Hepatocyte (in vitro differentiated cells): ENCODE measurements at regions not wholly inside any gene's neighbourhood (a gene's known extent, or its start where the extent isn't known, plus 50 kb on each side); places are given as distances from the start of the nearest gene placed in this dataset.

Experiments
- DNase-seq: peaks from one replicate; pipeline ENCODE4 v3.0.0-alpha.2; 2016; ENCODE audit warnings: low spot score
- H2AFZ ChIP-seq: fragments of 200-600 bp; sonication (generic); 2 replicates; pipeline ENCODE4 v1.6.0; 2016; ENCODE audit warnings: antibody characterized with exemption, mild to moderate bottlenecking
- H3K27ac ChIP-seq: fragments of 200-600 bp; sonication (generic); 2 replicates; pipeline ENCODE4 v1.5.1; 2016; ENCODE audit warnings: mild to moderate bottlenecking
- H3K27me3 ChIP-seq: fragments of 200-600 bp; sonication (generic); 2 replicates; pipeline ENCODE4 v1.6.1; 2016
- H3K36me3 ChIP-seq: fragments of 200-600 bp; sonication (generic); replicated peaks from 2 replicates; pipeline ENCODE4 v1.5.1; 2016; ENCODE audit warnings: low read depth; ENCODE audit not compliant: insufficient read depth
- H3K4me1 ChIP-seq: fragments of 200-600 bp; sonication (generic); 2 replicates; pipeline ENCODE4 v1.5.1; 2016; ENCODE audit warnings: mild to moderate bottlenecking, moderate library complexity; ENCODE audit not compliant: insufficient read depth
- H3K4me2 ChIP-seq: fragments of 200-600 bp; sonication (generic); 2 replicates; pipeline ENCODE4 v1.6.0; 2016
- H3K4me3 ChIP-seq: fragments of 200-600 bp; sonication (generic); 2 replicates; pipeline ENCODE4 v1.5.1; 2016; ENCODE audit warnings: mild to moderate bottlenecking
- H3K79me2 ChIP-seq: fragments of 200-600 bp; sonication (generic); 2 replicates; pipeline ENCODE4 v1.6.0; 2017; ENCODE audit warnings: mild to moderate bottlenecking
- H3K9me2 ChIP-seq: fragments of 200-600 bp; sonication (generic); replicated peaks from 2 replicates; pipeline ENCODE4 v1.6.0; 2017; ENCODE audit warnings: mild to moderate bottlenecking; ENCODE audit not compliant: insufficient read depth
- H3K9me3 ChIP-seq: fragments of 200-600 bp; sonication (generic); 2 replicates; pipeline ENCODE4 v1.5.1; 2016; ENCODE audit warnings: low read depth, mild to moderate bottlenecking
- H4K20me1 ChIP-seq: fragments of 200-600 bp; sonication (generic); 2 replicates; pipeline ENCODE4 v1.6.0; 2016; ENCODE audit warnings: mild to moderate bottlenecking; ENCODE audit not compliant: insufficient read depth, poor library complexity, severe bottlenecking
- CTCF ChIP-seq: fragments of 200-600 bp; sonication (generic); IDR thresholded peaks from 2 replicates; pipeline ENCODE4 v1.5.1; 2016; ENCODE audit warnings: antibody characterized with exemption, mild to moderate bottlenecking; ENCODE audit not compliant: poor library complexity
- EZH2 ChIP-seq: fragments of 200-600 bp; sonication (generic); IDR thresholded peaks from 2 replicates; pipeline ENCODE4 v1.6.1; 2016; ENCODE audit warnings: antibody characterized with exemption, mild to moderate bottlenecking, borderline replicate concordance
- EZH2phosphoT487 ChIP-seq: fragments of 200-600 bp; sonication (generic); IDR thresholded peaks from one replicate; pipeline ENCODE4 v1.6.1; 2018; ENCODE audit warnings: antibody characterized with exemption, mild to moderate bottlenecking, low read depth, moderate library complexity; ENCODE audit not compliant: unreplicated experiment, severe bottlenecking
- WGBS: methylation state at CpG from one replicate; pipeline ENCODE4 v1.1.6; 2016; ENCODE audit warnings: low lambda C conversion rate; ENCODE audit errors: missing lambda C conversion rate; 5-methylcytosine and 5-hydroxymethylcytosine counted together

- Histone ChIP-seq H3K4me2 (no peak overlapping the region), H3K4me1 (no peaks in the 10 kb centered on the region), H3K27ac (no peak overlapping the region), H3K4me3 (no peak overlapping the region), H3K79me2 (no peaks in the 10 kb centered on the region), H4K20me1 (no peaks in the 10 kb centered on the region), H3K27me3 (no peaks in the 10 kb centered on the region), H3K36me3 (no peaks in the 10 kb centered on the region), H2AFZ (no peak overlapping the region), H3K9me3 (no peaks in the 10 kb centered on the region), H3K9me2 (no peaks in the 10 kb centered on the region)
- DNase-seq = no peak
- no peak for TF ChIP-seq CTCF
- TF ChIP-seq EZH2phosphoT487 = no peak
- TF ChIP-seq EZH2 = no peak
- WGBS = 45% methylated on average over 2 of the region's 2 CpGs
Measured at GRCh38 chr1:5250336-5250735, 595.9 kb downstream of the AJAP1 start.

- H3K27ac ChIP-seq = no peak overlapping the region
- H4K20me1 ChIP-seq = no peaks in the 10 kb centered on the region
- H2AFZ ChIP-seq = no peak overlapping the region
- no peak for DNase-seq
- H3K36me3 ChIP-seq = no peaks in the 10 kb centered on the region
- TF ChIP-seq CTCF = no peak
- TF ChIP-seq EZH2 = no peak
- TF ChIP-seq EZH2phosphoT487 = no peak
- WGBS = 75% methylated on average over 5 of the region's 5 CpGs
- H3K9me3 ChIP-seq = no peaks in the 10 kb centered on the region
- H3K79me2 ChIP-seq = no peaks in the 10 kb centered on the region
- no peaks in the 10 kb centered on the region for H3K4me1 ChIP-seq
- H3K27me3 ChIP-seq = no peaks in the 10 kb centered on the region
- no peak overlapping the region for H3K4me3 ChIP-seq
- H3K9me2 ChIP-seq = no peaks in the 10 kb centered on the region
- H3K4me2 ChIP-seq = no peak overlapping the region
Measured at GRCh38 chr1:5245348-5245747, 590.9 kb downstream of the AJAP1 start.

GRCh38 chr1:5244631-5245285 lies 590.3 kb downstream of the AJAP1 start:
- no peak overlapping the region for H3K27ac ChIP-seq
- TF ChIP-seq CTCF (no peak), EZH2phosphoT487 (no peak), EZH2 (no peak)
- H3K36me3 ChIP-seq = no peaks in the 10 kb centered on the region
- H2AFZ ChIP-seq = no peak overlapping the region
- 80% methylated on average over 13 of the region's 13 CpGs for WGBS
- no peaks in the 10 kb centered on the region for H3K79me2 ChIP-seq
- H3K27me3 ChIP-seq = no peaks in the 10 kb centered on the region
- no peak overlapping the region for H3K4me2 ChIP-seq
- H3K4me1 ChIP-seq = no peaks in the 10 kb centered on the region
- no peaks in the 10 kb centered on the region for H3K9me2 ChIP-seq
- no peaks in the 10 kb centered on the region for H3K9me3 ChIP-seq
- H3K4me3 ChIP-seq = no peak overlapping the region
- no peaks in the 10 kb centered on the region for H4K20me1 ChIP-seq
- DNase-seq = no peak
